ENCODE measurements at regions not wholly inside any gene's neighbourhood (a gene's known extent, or its start where the extent isn't known, plus 50 kb on each side); places are given as distances from the start of the nearest gene placed in this dataset.

DNA sequence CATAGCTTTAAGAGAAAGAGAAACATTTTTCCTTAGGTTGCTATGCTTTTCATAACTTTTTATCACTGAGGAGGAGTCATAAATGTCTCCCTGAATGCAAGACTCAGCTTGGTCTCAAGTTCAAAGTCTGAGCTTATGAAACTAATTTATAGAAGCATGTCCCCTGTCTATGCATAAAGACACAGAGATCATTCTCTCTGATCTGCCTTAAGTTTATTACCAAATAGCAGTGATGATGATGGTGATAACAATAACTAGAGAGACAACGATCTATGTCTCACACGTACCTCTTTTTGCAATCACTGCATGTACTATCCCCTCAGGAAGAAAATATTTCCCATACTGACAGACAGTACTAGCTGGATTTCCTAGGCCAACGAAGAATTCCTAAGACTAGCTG is 266.4 kb upstream of the G2E3 start:
- H2BK120ac ChIP-seq (ENCODE audit: low read depth, low read length, poor library complexity, severe bottlenecking) = no peak overlapping the region
- no peak overlapping the region; a peak in 1 of 7 replicates for H3K27ac Mint-ChIP-seq
- H3K4ac ChIP-seq (ENCODE audit: low read depth, low read length) = no peak overlapping the region
- TF ChIP-seq, protein P1, sequence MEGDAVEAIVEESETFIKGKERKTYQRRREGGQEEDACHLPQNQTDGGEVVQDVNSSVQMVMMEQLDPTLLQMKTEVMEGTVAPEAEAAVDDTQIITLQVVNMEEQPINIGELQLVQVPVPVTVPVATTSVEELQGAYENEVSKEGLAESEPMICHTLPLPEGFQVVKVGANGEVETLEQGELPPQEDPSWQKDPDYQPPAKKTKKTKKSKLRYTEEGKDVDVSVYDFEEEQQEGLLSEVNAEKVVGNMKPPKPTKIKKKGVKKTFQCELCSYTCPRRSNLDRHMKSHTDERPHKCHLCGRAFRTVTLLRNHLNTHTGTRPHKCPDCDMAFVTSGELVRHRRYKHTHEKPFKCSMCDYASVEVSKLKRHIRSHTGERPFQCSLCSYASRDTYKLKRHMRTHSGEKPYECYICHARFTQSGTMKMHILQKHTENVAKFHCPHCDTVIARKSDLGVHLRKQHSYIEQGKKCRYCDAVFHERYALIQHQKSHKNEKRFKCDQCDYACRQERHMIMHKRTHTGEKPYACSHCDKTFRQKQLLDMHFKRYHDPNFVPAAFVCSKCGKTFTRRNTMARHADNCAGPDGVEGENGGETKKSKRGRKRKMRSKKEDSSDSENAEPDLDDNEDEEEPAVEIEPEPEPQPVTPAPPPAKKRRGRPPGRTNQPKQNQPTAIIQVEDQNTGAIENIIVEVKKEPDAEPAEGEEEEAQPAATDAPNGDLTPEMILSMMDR (conservative IDR thresholded peaks at IDR 0.05) = no peak
- H3K9me3 ChIP-seq (ENCODE audit: control insufficient read depth, low read depth, low read length) = no peaks in the 10 kb centered on the region
- no peak overlapping the region for H4K8ac ChIP-seq (replicated peaks; ENCODE audit: insufficient read length, low read depth, low read length)
- H3K18ac ChIP-seq (ENCODE audit: insufficient read length, low read depth, low read length) = no peak overlapping the region
- H3K27ac ChIP-seq (ENCODE audit: insufficient read length, low read depth, low read length) = no peak overlapping the region
- no CpG with 5 or more reads among the region's 3 CpGs for WGBS (ENCODE audit: extremely low coverage, insufficient read length, low lambda C conversion rate)
- H2AK5ac ChIP-seq (ENCODE audit: insufficient read length, low read length) = no peak overlapping the region
- H3K9me3 Mint-ChIP-seq = no peaks in the 10 kb centered on the region
- DNase-seq = no peak
- no peak overlapping the region for H2AFZ ChIP-seq (ENCODE audit: low read length)
- no peaks in the 10 kb centered on the region for H3K36me3 Mint-ChIP-seq (ENCODE audit: insufficient read depth in 1 of 3, low read depth in 3 of 3)
- no peak overlapping the region for H4K91ac ChIP-seq (ENCODE audit: insufficient read length, low read depth, low read length)
- no peak overlapping the region for H2BK12ac ChIP-seq (ENCODE audit: insufficient read length, low read depth, low read length)
- no peak overlapping the region for H3K4me3 Mint-ChIP-seq
- H3K79me1 ChIP-seq (ENCODE audit: insufficient read depth, low read depth, low read length, poor library complexity, severe bottlenecking) = no peaks in the 10 kb centered on the region
- no peaks in the 10 kb centered on the region for H3K27me3 ChIP-seq (ENCODE audit: insufficient read depth, low read length)
- H3T11ph ChIP-seq (ENCODE audit: low read length) = no peak overlapping the region
- H4K20me1 ChIP-seq (ENCODE audit: control insufficient read depth, insufficient read depth, insufficient read length) = no peaks in the 10 kb centered on the region
- no peak overlapping the region for H2BK5ac ChIP-seq (ENCODE audit: insufficient read length, low read length)
- H3K27me3 Mint-ChIP-seq (ENCODE audit: low read depth) = no peaks in the 10 kb centered on the region
- H2BK20ac ChIP-seq (ENCODE audit: low read depth, low read length, poor library complexity, severe bottlenecking) = no peak overlapping the region
- no peaks in the 10 kb centered on the region for H3K4me1 ChIP-seq (ENCODE audit: insufficient read depth, low read length)
- H3K9ac ChIP-seq (ENCODE audit: extremely low read depth, insufficient read length, low read length) = no peak overlapping the region
- H3K14ac ChIP-seq (ENCODE audit: insufficient read depth, low read length) = no peak overlapping the region
- H4K5ac ChIP-seq (ENCODE audit: insufficient read length, low read depth, low read length) = no peak overlapping the region
- H2BK15ac ChIP-seq (ENCODE audit: low read depth, low read length) = no peak overlapping the region
- H3K23ac ChIP-seq (ENCODE audit: insufficient read length, low read depth, low read length) = no peak overlapping the region
- H3K79me2 ChIP-seq (ENCODE audit: insufficient read depth, low read length) = no peaks in the 10 kb centered on the region
- peaks cover 3% of the 10 kb centered on the region in 2 experiments; a peak in 3 of 4 replicates for H3K4me1 Mint-ChIP-seq
- no peak overlapping the region for H3K56ac ChIP-seq (ENCODE audit: insufficient read length, low read depth, low read length)
- H3K4me2 ChIP-seq (ENCODE audit: insufficient read depth, insufficient read length, low read length) = no peak overlapping the region
- H3K23me2 ChIP-seq (ENCODE audit: insufficient read length, low read depth, low read length, poor library complexity, severe bottlenecking) = no peaks in the 10 kb centered on the region

Data from H9 (cell line).